Stomach smooth muscle (tissue), 2 donors: ENCODE measurements at regions not wholly inside any gene's neighbourhood (a gene's known extent, or its start where the extent isn't known, plus 50 kb on each side); places are given as distances from the start of the nearest gene placed in this dataset.
"Not testable (repeated sequence)": the region's sequence is repeated elsewhere in the genome, so short reads cannot be mapped to it uniquely, and the experiment has no call there.

Experiments used
- H3K27ac ChIP-seq: one replicate; pipeline ENCODE4 v1.7.0; 2013; ENCODE audit warnings: mild to moderate bottlenecking, low read length, inconsistent platforms
- H3K27me3 ChIP-seq, 2 donors: one replicate each; pipeline ENCODE4 v1.7.0; 2013; ENCODE audit warnings: low read length in 2 of 2; ENCODE audit not compliant: insufficient read depth in 2 of 2, control insufficient read depth in 1 of 2
- H3K36me3 ChIP-seq, 2 donors: one replicate each; pipeline ENCODE4 v1.7.0; 2013; ENCODE audit warnings: low read length in 2 of 2; ENCODE audit not compliant: control insufficient read depth in 2 of 2, insufficient read depth in 2 of 2
- H3K4me1 ChIP-seq: one replicate; pipeline ENCODE4 v1.7.0; 2013; ENCODE audit warnings: low read length; ENCODE audit not compliant: control insufficient read depth, insufficient read depth
- H3K4me3 ChIP-seq, 2 donors: one replicate each; pipeline ENCODE4 v1.7.0; 2013; ENCODE audit warnings: low read length in 2 of 2
- H3K9ac ChIP-seq, 2 donors: one replicate each; pipeline ENCODE4 v1.7.0; 2013; ENCODE audit warnings: low read length in 2 of 2, mild to moderate bottlenecking in 1 of 2
- H3K9me3 ChIP-seq, 2 donors: one replicate each; pipeline ENCODE4 v1.7.0; 2013; ENCODE audit warnings: low read length in 2 of 2; ENCODE audit not compliant: control insufficient read depth in 2 of 2
- donor health status: healthy.
- donor health status: Pancreatic carcinoma.

DNA sequence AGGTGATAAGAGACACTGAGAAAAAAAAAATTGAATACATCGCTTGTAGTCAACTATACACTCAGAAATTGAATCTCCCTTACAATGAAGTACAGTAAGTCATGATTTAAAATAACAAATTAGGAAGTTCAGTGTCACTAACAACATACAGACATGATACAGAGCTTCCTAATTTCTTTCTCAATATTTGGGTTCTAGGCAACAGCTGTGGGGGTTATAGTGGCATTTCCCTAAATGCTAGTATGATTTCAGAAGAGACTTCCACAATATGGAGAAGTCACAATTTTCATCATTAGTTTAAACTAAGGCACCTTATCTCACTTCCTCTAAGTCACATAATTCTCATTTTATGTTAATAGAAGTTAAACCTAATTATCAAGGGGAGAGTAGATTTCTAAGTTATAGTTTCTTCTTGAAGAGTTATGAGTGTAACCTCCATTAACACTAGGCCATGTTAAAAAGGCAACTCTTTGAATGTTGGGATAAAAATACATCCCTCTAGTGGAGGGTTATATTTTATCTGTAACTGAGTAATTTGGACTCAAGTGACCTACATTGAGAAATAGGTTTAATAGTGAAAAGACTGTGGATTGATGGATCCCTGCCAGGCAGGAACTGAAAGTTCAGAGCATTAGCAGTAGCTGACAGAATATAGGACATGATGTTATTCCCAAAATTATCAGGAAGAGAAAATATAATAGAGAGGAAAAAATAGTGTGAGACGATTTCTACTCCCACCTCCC lies 286.0 kb upstream of the SUCLG2 start:
- H3K4me1 ChIP-seq = no peaks in the 10 kb centered on the region
- no peak overlapping the region for H3K9ac ChIP-seq
- H3K36me3 ChIP-seq = no peaks in the 10 kb centered on the region
- no peaks in the 10 kb centered on the region for H3K27me3 ChIP-seq
- no peak overlapping the region for H3K4me3 ChIP-seq
- H3K9me3 ChIP-seq = no peaks in the 10 kb centered on the region
- no peak overlapping the region for H3K27ac ChIP-seq

DNA sequence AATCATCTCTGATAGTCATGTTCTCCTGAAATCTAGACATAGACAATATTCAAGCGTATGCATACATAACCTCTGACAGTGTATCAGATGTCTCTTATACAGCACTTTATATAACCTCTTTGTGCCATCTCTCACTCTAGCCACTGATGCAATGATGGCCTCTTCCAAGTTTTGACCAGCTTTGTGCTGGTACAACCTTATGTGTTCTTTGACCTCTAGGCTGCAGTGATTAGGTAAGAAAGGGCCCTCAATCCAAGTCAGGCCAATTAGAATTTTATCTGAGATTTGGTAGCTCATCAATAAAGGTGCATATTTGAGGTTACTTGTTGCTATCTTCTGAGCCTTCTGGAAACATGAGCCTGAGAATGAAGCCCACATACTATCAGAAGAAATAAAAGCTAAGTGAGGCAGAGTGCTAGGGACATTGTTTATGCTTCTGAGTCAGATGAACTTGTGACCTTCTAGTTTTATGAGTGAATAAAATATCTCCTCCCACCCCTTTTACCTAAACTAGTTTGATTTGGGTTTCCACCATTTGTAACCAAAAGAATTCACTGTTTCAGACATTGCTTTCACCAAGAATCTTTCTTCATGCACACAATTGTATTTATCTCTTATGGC lies 283.2 kb upstream of the SUCLG2 start:
- no peaks in the 10 kb centered on the region for H3K4me1 ChIP-seq
- no peak overlapping the region for H3K9ac ChIP-seq
- no peak overlapping the region for H3K27ac ChIP-seq
- H3K9me3 ChIP-seq = no peaks in the 10 kb centered on the region
- H3K36me3 ChIP-seq = no peaks in the 10 kb centered on the region
- no peaks in the 10 kb centered on the region for H3K27me3 ChIP-seq
- H3K4me3 ChIP-seq = no peak overlapping the region

DNA sequence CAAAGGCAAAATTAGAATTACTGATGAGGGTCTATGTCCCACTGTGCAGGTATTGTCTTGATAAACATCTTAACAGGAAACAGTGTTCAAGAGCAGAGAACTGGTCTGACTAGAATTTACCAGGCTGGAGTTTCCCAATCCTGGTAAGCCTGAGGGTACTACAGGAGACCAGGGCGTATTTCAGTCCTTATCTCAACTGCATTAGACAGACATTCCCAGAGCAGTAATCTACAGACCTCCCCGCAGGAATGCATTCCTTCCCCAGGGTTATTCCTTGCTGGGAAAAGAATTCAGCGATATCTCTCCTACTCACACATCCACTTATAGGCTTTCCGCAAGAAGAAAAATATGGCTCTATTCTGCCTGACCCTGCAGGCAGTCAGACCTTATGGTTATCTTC lies 276.0 kb upstream of the SUCLG2 start:
- not testable (repeated sequence) for H3K4me3 ChIP-seq, H3K9ac ChIP-seq, H3K36me3 ChIP-seq, H3K27me3 ChIP-seq, H3K27ac ChIP-seq, H3K9me3 ChIP-seq, H3K4me1 ChIP-seq

DNA sequence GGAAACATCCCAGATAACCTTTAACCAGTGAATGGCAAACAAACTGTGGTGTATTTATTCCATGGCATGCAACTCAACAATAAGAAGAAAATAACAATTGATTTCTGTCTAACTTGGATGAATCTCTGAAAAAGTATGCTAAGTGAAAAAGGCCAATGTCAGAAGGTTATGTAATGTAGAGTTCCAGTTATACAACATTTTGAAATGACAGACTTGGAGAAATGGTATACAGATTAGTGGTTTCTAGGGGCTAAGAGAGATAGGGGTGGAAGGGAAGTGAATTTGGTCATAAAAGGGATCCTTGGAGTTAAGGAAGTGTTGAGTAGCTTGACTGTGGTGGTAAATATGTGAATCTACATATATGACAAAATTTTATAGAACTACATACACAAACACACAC lies 269.4 kb upstream of the SUCLG2 start:
- no peaks in the 10 kb centered on the region for H3K27me3 ChIP-seq
- no peak overlapping the region for H3K9ac ChIP-seq
- no peak overlapping the region for H3K4me3 ChIP-seq
- no peaks in the 10 kb centered on the region for H3K36me3 ChIP-seq
- H3K9me3 ChIP-seq = no peaks in the 10 kb centered on the region
- H3K4me1 ChIP-seq = no peaks in the 10 kb centered on the region
- no peak overlapping the region for H3K27ac ChIP-seq

DNA sequence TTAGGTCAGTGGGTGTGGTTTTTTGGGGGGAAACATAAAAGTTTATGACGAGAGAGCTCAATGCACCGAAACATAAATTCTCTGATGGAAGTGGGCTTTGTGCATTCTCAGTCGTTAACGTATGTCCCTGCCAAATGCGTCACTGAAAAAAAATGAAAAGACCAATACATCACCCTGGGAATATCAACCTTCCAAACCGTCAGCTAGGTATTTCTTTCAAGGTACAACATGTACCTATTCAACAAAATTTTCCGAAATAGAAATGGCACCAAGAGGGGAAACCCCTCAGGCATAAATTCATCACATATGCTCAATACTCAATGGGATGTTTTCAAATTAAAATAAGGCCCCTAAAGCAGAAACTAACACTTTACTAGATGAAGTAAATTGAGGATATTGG lies 266.6 kb upstream of the SUCLG2 start:
- Histone ChIP-seq H3K27ac (no peak overlapping the region), H3K9me3 (no peaks in the 10 kb centered on the region), H3K4me1 (peaks cover 2% of the 10 kb centered on the region), H3K27me3 (no peaks in the 10 kb centered on the region), H3K4me3 (no peak overlapping the region), H3K9ac (no peak overlapping the region), H3K36me3 (no peaks in the 10 kb centered on the region)

DNA sequence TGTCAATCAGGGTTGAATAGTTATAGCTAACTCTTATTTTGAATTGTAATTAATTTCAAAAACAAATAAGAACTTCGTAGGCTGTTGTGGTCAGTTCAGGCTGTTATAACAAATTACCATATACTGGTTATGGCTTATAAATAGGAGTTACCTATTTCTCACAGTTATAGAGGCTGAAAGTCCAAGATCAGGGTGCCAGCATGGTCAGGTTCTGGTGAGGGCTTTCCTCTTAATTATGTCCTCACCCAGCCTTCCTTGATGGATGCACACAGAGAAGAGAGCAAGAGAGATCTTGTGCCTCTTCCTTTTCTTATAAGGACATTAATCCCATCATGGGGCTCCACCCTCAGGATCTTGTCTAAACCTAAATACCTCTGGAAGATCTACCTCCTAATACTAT lies 265.9 kb upstream of the SUCLG2 start:
- no peaks in the 10 kb centered on the region for H3K27me3 ChIP-seq
- no peaks in the 10 kb centered on the region for H3K9me3 ChIP-seq
- no peak overlapping the region for H3K4me3 ChIP-seq
- H3K27ac ChIP-seq = no peak overlapping the region
- H3K9ac ChIP-seq = no peak overlapping the region
- peaks cover 2% of the 10 kb centered on the region for H3K4me1 ChIP-seq
- no peaks in the 10 kb centered on the region for H3K36me3 ChIP-seq

DNA sequence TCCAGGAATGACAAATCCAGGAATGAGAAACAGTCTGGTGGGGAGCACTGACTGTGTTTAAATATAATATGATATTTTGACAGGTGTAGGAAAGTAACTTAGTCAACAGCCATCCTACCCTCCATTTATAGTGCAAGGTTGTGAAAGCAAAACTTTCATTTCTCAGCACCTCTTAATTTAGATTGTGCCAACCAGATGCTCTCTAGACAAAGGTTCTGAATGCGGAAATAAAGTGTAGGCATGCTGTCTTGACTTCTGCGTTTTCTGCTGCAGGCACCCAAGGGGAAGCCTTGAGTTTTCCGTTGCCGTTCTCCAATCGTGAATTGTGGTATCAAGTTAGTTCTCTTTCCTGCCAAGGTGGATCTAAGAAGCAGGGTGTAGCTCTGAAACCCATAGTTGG lies 261.9 kb upstream of the SUCLG2 start:
- Histone ChIP-seq H3K4me3 (peak overlapping the region in 1 of 2 donors; percentile 29), H3K27ac (no peak overlapping the region), H3K36me3 (no peaks in the 10 kb centered on the region), H3K9me3 (no peaks in the 10 kb centered on the region), H3K27me3 (no peaks in the 10 kb centered on the region), H3K9ac (no peak overlapping the region), H3K4me1 (peaks cover 2% of the 10 kb centered on the region)

DNA sequence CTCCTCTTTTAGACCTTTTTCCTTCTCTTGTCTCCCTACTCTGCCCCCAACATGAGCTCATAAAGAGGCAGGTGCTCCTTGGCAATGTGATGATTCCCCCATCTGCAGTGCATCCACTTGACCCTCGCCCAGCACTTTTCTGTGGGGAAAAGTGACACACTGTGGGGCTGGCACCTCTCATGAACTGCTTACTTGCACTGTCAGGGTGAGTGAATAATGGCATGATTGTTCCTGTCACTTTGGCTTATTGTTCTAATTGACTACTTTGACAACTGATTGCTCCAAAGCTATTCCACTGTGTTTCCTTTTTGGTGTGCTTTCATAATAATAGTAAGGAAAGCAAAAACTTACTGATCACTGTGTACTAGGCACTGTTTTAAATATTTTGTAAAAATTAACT lies 253.3 kb upstream of the SUCLG2 start:
- Histone ChIP-seq H3K9me3 (no peaks in the 10 kb centered on the region), H3K36me3 (no peaks in the 10 kb centered on the region), H3K9ac (no peak overlapping the region), H3K4me3 (no peak overlapping the region), H3K4me1 (no peaks in the 10 kb centered on the region), H3K27ac (no peak overlapping the region), H3K27me3 (no peaks in the 10 kb centered on the region)

DNA sequence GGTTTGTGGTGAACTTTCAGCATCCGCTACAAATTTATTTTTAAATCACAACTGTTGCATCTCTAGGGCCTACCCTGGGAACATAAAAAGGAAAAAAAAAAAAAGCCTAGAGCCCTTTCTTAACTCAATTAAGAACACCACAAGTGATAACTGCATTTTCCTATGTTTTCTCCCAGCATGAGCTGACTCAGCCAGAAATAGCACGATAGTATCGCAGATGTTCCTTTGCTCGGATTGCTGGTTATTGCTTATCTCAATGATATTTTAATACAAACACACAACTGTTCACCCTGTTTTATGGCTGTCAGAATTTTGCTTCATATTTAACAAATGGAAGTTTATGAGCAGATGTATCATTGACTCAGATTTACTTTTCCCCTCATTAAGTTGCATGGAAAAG lies 251.8 kb upstream of the SUCLG2 start:
- H3K27me3 ChIP-seq = no peaks in the 10 kb centered on the region
- H3K9ac ChIP-seq = no peak overlapping the region
- H3K4me1 ChIP-seq = no peaks in the 10 kb centered on the region
- no peaks in the 10 kb centered on the region for H3K36me3 ChIP-seq
- no peak overlapping the region for H3K27ac ChIP-seq
- H3K4me3 ChIP-seq = no peak overlapping the region
- no peaks in the 10 kb centered on the region for H3K9me3 ChIP-seq

DNA sequence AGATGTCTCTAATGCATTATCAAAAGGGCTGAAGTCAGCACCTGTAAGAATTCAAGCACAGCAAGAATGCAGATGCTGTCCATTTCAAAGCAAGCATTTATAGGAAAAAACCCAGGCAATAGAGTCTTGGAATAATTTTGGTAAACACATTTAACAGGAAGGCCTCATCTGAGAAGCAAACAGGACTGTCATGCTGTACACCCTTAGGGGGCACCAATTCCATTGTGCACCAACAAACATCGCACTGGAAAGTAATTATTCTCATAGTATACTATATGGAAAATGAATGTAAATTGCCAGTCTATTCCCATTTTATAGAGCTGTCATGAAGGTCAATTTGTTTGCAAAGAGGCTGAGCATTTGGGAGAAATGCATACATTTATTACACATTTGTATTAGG lies 247.3 kb upstream of the SUCLG2 start:
- Histone ChIP-seq H3K27ac (no peak overlapping the region), H3K4me1 (no peaks in the 10 kb centered on the region), H3K36me3 (no peaks in the 10 kb centered on the region), H3K9ac (no peak overlapping the region), H3K4me3 (no peak overlapping the region), H3K9me3 (no peaks in the 10 kb centered on the region), H3K27me3 (no peaks in the 10 kb centered on the region)

DNA sequence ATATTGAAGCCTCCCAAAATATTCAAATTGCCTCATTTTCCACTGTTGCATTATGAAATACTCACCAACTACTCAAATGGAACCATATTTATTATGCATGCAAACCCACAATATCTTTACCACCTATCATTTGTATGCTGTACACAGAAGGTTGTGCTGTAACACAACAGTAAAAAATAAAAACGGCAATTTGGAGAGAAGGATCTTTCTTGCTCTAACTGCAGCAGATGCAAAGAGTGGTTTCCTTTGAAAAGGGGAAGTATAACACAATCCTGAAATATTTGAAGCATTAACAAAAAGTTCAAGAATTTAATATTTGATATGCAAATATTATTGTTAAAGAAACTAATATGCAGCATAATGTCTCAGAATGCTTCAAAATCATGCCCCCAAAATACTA lies 244.5 kb upstream of the SUCLG2 start:
- no peaks in the 10 kb centered on the region for H3K36me3 ChIP-seq
- no peak overlapping the region for H3K9ac ChIP-seq
- H3K4me1 ChIP-seq = no peaks in the 10 kb centered on the region
- H3K27me3 ChIP-seq = no peaks in the 10 kb centered on the region
- no peaks in the 10 kb centered on the region for H3K9me3 ChIP-seq
- H3K4me3 ChIP-seq = no peak overlapping the region
- H3K27ac ChIP-seq = no peak overlapping the region
